Adrenal gland (tissue), 5 donors: ENCODE measurements at regions not wholly inside any gene's neighbourhood (a gene's known extent, or its start where the extent isn't known, plus 50 kb on each side); places are given as distances from the start of the nearest gene placed in this dataset.
"Not testable (repeated sequence)": the region's sequence is repeated elsewhere in the genome, so short reads cannot be mapped to it uniquely, and the experiment has no call there.

Experiments used
- CTCF ChIP-seq, 6 experiments: fragments of 450-650 bp in 4 of 6; fragments of 200-600 bp in 2 of 6; sonication (generic) in 1 of 6; IDR thresholded peaks; 1 replicate in 5 of 6; 2 replicates in 1 of 6; pipeline versions ENCODE4 v1.5.1 to v1.8.0; 2016 to 2021; ENCODE audit warnings: antibody characterized with exemption in 6 of 6, mild to moderate bottlenecking in 2 of 6, moderate library complexity in 1 of 6
- POLR2A ChIP-seq, 2 donors: fragments of 450-650 bp; IDR thresholded peaks; one replicate each; pipeline ENCODE4 v1.6.1; 2017; ENCODE audit warnings: antibody characterized with exemption in 2 of 2, mild to moderate bottlenecking in 2 of 2, moderate library complexity in 1 of 2
- donor health status: DM: no; HTN: no; CAD: no.

GRCh38 chr2:132286289-132286911 is 124.6 kb upstream of the ANKRD30BL start:
- not testable (repeated sequence) for TF ChIP-seq CTCF, POLR2A (IDR thresholded peaks at IDR 0.05)
